Lower leg skin (tissue), 4 donors: ENCODE measurements at regions not wholly inside any gene's neighbourhood (a gene's known extent, or its start where the extent isn't known, plus 50 kb on each side); places are given as distances from the start of the nearest gene placed in this dataset.

Experiments
- DNase-seq, 2 donors: peaks; one replicate each; pipeline ENCODE4 v3.0.0-alpha.2; 2019; ENCODE audit warnings: low spot score in 2 of 2
- H3K4me3 ChIP-seq: fragments of 200-600 bp; sonication (generic); 2 replicates; pipeline ENCODE4 v1.5.1; 2017; ENCODE audit warnings: mild to moderate bottlenecking, low read depth; ENCODE audit not compliant: poor library complexity, severe bottlenecking
- CTCF ChIP-seq, 3 donors: fragments of 450-650 bp; IDR thresholded peaks; one replicate each; pipeline ENCODE4 v1.5.1; 2016; ENCODE audit warnings: antibody characterized with exemption in 3 of 3, mild to moderate bottlenecking in 3 of 3, moderate library complexity in 2 of 3
- POLR2A ChIP-seq, 2 donors: fragments of 450-650 bp; IDR thresholded peaks; one replicate each; pipeline ENCODE4 v1.6.1; 2016 to 2017; ENCODE audit warnings: antibody characterized with exemption in 2 of 2, mild to moderate bottlenecking in 1 of 2, moderate library complexity in 1 of 2
- WGBS, 2 donors: methylation state at CpG; one replicate each; pipeline ENCODE4 v1.1.5; 2018; 5-methylcytosine and 5-hydroxymethylcytosine counted together
- intact Hi-C: fragments of 100-400 bp; cut with DNase I; formaldehyde crosslinking; loops from one replicate; pipeline ENCODE4 v1.15.0; 2023; ENCODE audit warnings: low total_unique reads

- DNase-seq: no peak
- intact Hi-C loops: no loop called here
- TF ChIP-seq CTCF (IDR thresholded peaks at IDR 0.05): no peak
- no peak for TF ChIP-seq POLR2A (IDR thresholded peaks at IDR 0.05)
- no peak overlapping the region for H3K4me3 ChIP-seq
Observed at GRCh38 chr10:118118716-118119115, 72.0 kb upstream of the RAB11FIP2 start.

DNA sequence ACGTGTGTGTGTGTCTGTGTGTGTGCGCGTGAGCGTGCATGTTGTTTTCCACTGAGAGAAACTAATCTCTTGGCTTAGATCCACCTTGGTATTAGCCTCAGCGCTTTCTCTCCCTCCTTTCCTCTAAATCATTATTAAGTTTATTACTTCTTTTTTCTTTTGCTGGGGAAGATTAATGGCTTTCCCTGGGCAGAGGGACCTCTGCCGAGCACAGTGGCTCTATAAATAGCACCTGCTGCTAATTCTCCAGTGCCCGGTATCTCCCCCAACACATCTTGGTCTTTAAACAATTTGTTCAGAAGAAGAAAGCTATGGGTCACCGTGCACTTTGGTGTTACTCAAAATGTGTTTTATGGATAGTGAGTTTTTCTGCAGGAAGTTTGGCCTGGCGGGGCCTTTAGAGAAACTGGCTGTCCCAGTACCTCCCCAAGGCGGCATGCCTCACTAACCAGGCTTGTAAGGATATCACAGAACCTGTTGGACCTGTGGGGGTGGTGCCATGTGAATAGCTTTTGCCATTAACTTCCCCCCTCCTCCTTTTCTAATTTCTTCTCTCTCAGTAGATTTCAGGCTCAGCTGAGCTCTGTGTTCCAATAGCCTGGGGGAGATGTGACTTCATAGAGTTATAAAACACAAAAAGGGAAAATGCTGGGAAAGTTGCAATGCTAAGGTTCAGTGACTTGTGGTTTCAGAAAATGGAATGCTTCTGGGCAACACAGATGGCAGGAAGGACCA, 70.1 kb upstream of the RAB11FIP2 start:
- no peak for TF ChIP-seq POLR2A (IDR thresholded peaks at IDR 0.05)
- no peak for TF ChIP-seq CTCF (IDR thresholded peaks at IDR 0.05)
- no peak for DNase-seq
- H3K4me3 ChIP-seq: no peak overlapping the region
- 34 to 36% methylated on average over 10 of the region's 10 CpGs for WGBS, 2 donors
- intact Hi-C loops: no loop called here

DNA sequence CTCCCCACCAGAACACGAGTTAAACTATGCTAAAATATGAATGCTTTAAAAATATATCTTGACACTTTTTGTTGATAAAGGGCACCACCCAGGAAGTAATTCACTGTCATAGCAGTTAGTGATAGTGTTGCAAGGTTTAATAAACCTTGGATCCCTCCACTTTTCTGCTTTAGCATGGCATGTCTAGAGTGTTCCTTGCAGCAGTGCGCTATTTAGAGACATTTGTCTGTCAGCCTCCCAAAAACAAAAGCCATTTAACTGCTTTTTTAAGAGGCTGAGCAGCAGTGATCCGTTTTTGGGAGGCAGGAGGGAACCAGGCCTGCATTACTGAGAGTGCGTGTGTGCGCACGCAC, 69.6 kb upstream of the RAB11FIP2 start:
- no peak for DNase-seq
- TF ChIP-seq POLR2A (IDR thresholded peaks at IDR 0.05) (no peak), CTCF (IDR thresholded peaks at IDR 0.05) (no peak)
- WGBS, 2 donors: 38 to 41% methylated on average over 6 of the region's 6 CpGs
- no peak overlapping the region for H3K4me3 ChIP-seq
- intact Hi-C loops: no loop called here

GRCh38 chr10:118115701-118116100, 69.0 kb upstream of the RAB11FIP2 start:
- intact Hi-C loops: no loop called here
- DNase-seq: no peak
- H3K4me3 ChIP-seq: no peak overlapping the region
- WGBS, 2 donors: 87 to 89% methylated on average over 8 of the region's 8 CpGs
- TF ChIP-seq CTCF (IDR thresholded peaks at IDR 0.05): no peak
- no peak for TF ChIP-seq POLR2A (IDR thresholded peaks at IDR 0.05)

- intact Hi-C loops: no loop called here
- no peak overlapping the region for H3K4me3 ChIP-seq
- 33 to 62% methylated on average over 1 of the region's 1 CpG for WGBS, 2 donors
- no peak for TF ChIP-seq POLR2A (IDR thresholded peaks at IDR 0.05)
- DNase-seq: no peak
Observed at GRCh38 chr10:118114992-118115391, 68.3 kb upstream of the RAB11FIP2 start.

DNA sequence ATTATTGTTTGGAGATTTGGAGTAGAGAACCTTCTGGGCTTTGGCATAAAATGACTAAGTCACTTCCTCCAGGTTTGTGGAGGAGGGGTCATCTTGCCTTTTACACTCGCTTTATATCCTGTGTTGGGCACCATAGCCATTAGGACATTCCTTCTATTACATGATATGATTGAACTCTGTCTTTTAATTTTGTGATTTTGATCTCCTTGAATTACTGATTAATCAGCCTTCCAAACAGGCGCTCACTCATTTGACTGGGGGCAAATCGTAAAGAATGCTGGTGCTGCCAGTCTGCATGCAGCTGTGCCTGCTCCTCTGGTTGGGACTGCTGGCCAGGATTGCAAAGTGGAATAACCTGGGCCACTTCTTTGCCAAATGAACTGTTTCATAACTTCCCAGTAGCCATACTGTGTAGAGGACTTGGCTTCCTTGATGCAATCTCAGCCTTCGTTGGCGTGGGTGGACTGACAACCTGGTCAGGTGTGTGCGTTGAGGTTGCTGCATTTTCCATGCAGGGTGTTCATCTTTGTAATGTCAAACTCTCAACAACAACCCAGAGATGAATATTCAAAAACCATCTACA, 65.9 kb upstream of the RAB11FIP2 start:
- WGBS, 2 donors: 62 to 67% methylated on average over 6 of the region's 6 CpGs
- H3K4me3 ChIP-seq: no peak overlapping the region
- TF ChIP-seq POLR2A (IDR thresholded peaks at IDR 0.05) (no peak), CTCF (IDR thresholded peaks at IDR 0.05) (no peak)
- no peak for DNase-seq
- intact Hi-C loops: no loop called here
